CD8-positive, alpha-beta memory T cell (primary cell): ENCODE measurements at regions not wholly inside any gene's neighbourhood (a gene's known extent, or its start where the extent isn't known, plus 50 kb on each side); places are given as distances from the start of the nearest gene placed in this dataset.
"Not testable (repeated sequence)": the region's sequence is repeated elsewhere in the genome, so short reads cannot be mapped to it uniquely, and the experiment has no call there.

ENCODE experiments used
- CTCF ChIA-PET: fragments of 350-600 bp; sonication (Branson Sonifier 250); formaldehyde crosslinking; loops from one replicate; lab custom pipeline; 2021; ENCODE audit warnings: antibody characterized with exemption; lab: Charles Lee
- POLR2A ChIA-PET: fragments of 350-600 bp; sonication (Branson Sonifier 250); formaldehyde crosslinking; loops from one replicate; lab custom pipeline; 2021; ENCODE audit warnings: antibody characterized with exemption; lab: Charles Lee
- DNase-seq, 5 donors: peaks; one replicate each; pipeline versions ENCODE4 v3.0.0 to v3.0.0-alpha.2; 2020 to 2022; ENCODE audit warnings: mixed read lengths in 1 of 5
- H3K27ac ChIP-seq: one replicate; pipeline ENCODE4 v1.7.0; 2013; ENCODE audit warnings: low read depth, mild to moderate bottlenecking, low read length, moderate library complexity
- H3K27me3 ChIP-seq: 2 replicates; pipeline ENCODE4 v1.7.0; 2013; ENCODE audit warnings: low read length, mild to moderate bottlenecking; ENCODE audit not compliant: insufficient read depth, poor library complexity, severe bottlenecking
- H3K36me3 ChIP-seq: 2 replicates; pipeline ENCODE4 v1.7.0; 2013; ENCODE audit warnings: mild to moderate bottlenecking, low read length, moderate library complexity; ENCODE audit not compliant: insufficient read depth
- H3K4me1 ChIP-seq: 2 replicates; pipeline ENCODE4 v1.7.0; 2013; ENCODE audit warnings: mild to moderate bottlenecking, low read length, moderate library complexity; ENCODE audit not compliant: insufficient read depth
- H3K4me3 ChIP-seq: 2 replicates; pipeline ENCODE4 v1.7.0; 2013; ENCODE audit warnings: mild to moderate bottlenecking, low read length
- H3K9me3 ChIP-seq: 2 replicates; pipeline ENCODE4 v1.7.0; 2013; ENCODE audit warnings: mild to moderate bottlenecking, low read length
- H3K27ac Mint-ChIP-seq, 8 donors: one replicate each; pipeline ENCODE4 v1.8.0; 2020 to 2021; ENCODE audit warnings: mixed read lengths in 8 of 8, mild to moderate bottlenecking in 6 of 8, inconsistent platforms in 3 of 8, moderate library complexity in 3 of 8
- H3K27me3 Mint-ChIP-seq, 2 donors: one replicate each; pipeline ENCODE4 v1.8.0; 2020 to 2021; ENCODE audit warnings: mixed read lengths in 2 of 2, mild to moderate bottlenecking in 1 of 2, moderate library complexity in 1 of 2
- H3K36me3 Mint-ChIP-seq, 3 donors: one replicate each; pipeline ENCODE4 v1.8.0; 2020 to 2021; ENCODE audit warnings: mixed read lengths in 3 of 3, inconsistent platforms in 1 of 3, mild to moderate bottlenecking in 1 of 3
- H3K4me1 Mint-ChIP-seq, 3 donors: one replicate each; pipeline ENCODE4 v1.8.0; 2020 to 2021; ENCODE audit warnings: mixed read lengths in 3 of 3, inconsistent platforms in 1 of 3, mild to moderate bottlenecking in 1 of 3
- H3K4me3 Mint-ChIP-seq, 7 donors: one replicate each; pipeline ENCODE4 v1.8.0; 2020 to 2021; ENCODE audit warnings: mixed read lengths in 7 of 7, mild to moderate bottlenecking in 6 of 7, moderate library complexity in 4 of 7, inconsistent platforms in 2 of 7
- H3K9me3 Mint-ChIP-seq, 5 donors: one replicate each; pipeline ENCODE4 v1.8.0; 2020 to 2022; ENCODE audit warnings: mixed read lengths in 5 of 5, mild to moderate bottlenecking in 3 of 5, moderate library complexity in 2 of 5, inconsistent platforms in 1 of 5

DNA sequence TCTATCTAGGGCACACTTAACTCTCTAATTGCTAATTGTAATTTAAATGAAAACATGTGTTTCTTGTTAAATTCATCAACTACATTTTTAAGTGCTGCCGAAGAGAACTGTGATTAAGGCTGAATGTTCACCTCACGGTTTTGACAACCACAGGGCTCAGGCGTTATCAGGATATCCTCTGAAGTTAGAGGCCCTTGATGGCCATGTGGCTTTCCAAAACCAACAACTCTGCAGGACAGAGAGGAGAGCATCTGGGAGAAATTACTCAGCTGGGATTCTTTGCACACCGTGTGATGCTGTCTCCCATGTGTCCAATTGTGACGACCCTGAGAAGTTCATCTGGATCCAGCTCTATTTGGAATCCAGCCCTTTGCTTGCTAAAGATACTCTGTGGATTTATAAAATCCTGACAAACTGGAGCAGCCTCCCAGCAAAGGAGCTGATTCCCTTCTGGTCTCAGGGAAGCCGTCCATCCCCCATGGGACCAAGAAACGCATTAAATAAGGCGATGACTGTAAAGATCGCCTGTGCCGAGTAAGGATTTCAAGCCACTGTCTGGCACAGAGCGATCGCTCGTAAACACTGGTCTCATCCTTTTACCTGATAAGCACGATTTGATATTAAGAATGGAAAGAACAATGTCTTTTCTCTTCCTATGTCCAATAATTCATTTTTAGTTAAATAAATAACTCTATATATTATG lies 401.1 kb downstream of the CD83 start:
- CTCF ChIA-PET = no interaction called here
- POLR2A ChIA-PET = no interaction called here
- no peak for DNase-seq
- H3K27ac Mint-ChIP-seq = peak overlapping the region in 1 of 8 donors; percentile 33
- H3K9me3 Mint-ChIP-seq = no peaks in the 10 kb centered on the region
- no peak overlapping the region for H3K4me3 Mint-ChIP-seq
- H3K36me3 Mint-ChIP-seq = no peaks in the 10 kb centered on the region
- H3K27me3 ChIP-seq = no peaks in the 10 kb centered on the region
- no peaks in the 10 kb centered on the region for H3K9me3 ChIP-seq
- H3K4me1 Mint-ChIP-seq = no peaks in the 10 kb centered on the region
- no peaks in the 10 kb centered on the region for H3K36me3 ChIP-seq
- no peak overlapping the region for H3K4me3 ChIP-seq
- no peak overlapping the region for H3K27ac ChIP-seq
- H3K4me1 ChIP-seq = no peaks in the 10 kb centered on the region
- H3K27me3 Mint-ChIP-seq = peaks cover 0 to 6% of the 10 kb centered on the region in 2 donors

DNA sequence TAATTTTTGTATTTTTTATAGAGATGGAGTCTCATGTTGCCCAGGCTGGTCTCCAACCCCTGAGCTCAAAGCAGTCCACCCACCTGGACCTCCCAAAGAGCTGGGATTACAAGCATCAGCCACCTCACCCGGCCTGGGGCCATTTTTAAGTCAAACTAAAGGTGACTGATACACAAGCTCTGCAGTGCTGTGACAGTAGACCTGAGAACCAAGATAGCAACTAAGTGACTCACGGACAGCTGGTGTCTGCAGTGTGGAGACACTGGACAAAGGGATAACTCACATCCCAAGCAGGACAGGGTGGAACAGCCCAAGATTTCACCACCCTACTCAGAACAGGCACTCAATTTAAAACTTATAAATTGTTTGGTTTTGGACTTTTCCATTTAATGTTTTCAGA lies 402.5 kb downstream of the CD83 start:
- H3K27me3 Mint-ChIP-seq = peaks cover 0 to 8% of the 10 kb centered on the region in 2 donors
- POLR2A ChIA-PET = interaction anchor here (0.6 kb wide), 1 partner anchor 27 kb away, joined by 7 read pairs; no protein-coding TSS in a partner anchor
- no peaks in the 10 kb centered on the region for H3K9me3 ChIP-seq
- no peak overlapping the region for H3K27ac Mint-ChIP-seq
- no peak overlapping the region for H3K4me3 Mint-ChIP-seq
- no peak for DNase-seq
- H3K4me3 ChIP-seq = no peak overlapping the region
- H3K27me3 ChIP-seq = no peaks in the 10 kb centered on the region
- no peaks in the 10 kb centered on the region for H3K36me3 ChIP-seq
- H3K4me1 Mint-ChIP-seq = no peaks in the 10 kb centered on the region
- no peaks in the 10 kb centered on the region for H3K9me3 Mint-ChIP-seq
- H3K4me1 ChIP-seq = no peaks in the 10 kb centered on the region
- H3K36me3 Mint-ChIP-seq = peaks cover 0 to 5% (median 0%) of the 10 kb centered on the region in 3 donors
- H3K27ac ChIP-seq = no peak overlapping the region
- CTCF ChIA-PET = no interaction called here

DNA sequence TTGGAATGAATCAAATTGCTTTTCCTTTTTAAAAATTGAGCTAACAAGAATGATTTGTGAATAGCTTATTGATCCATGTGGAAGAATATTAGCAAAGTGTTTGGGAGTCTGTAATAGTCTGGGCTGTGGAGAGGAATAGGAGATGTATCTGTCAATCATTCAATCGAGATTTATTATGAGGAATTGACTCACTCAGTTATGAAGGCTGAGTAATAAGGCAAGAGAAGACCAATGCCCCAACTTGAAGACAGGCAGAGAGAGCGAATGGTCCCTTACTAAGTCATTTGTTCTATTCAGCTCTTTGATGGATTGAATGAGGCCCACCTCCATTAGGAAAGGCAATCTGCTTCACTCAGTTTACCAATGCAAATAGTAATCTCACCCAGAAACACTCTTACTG lies 403.0 kb downstream of the CD83 start:
- Mint-ChIP-seq H3K36me3 (peaks cover 0 to 10% (median 0%) of the 10 kb centered on the region in 3 donors), H3K27ac (no peak overlapping the region), H3K4me1 (no peaks in the 10 kb centered on the region), H3K4me3 (no peak overlapping the region), H3K27me3 (peaks cover 0 to 8% of the 10 kb centered on the region in 2 donors), H3K9me3 (no peaks in the 10 kb centered on the region)
- CTCF ChIA-PET = no interaction called here
- Histone ChIP-seq H3K9me3 (no peaks in the 10 kb centered on the region), H3K36me3 (no peaks in the 10 kb centered on the region), H3K4me1 (no peaks in the 10 kb centered on the region), H3K27ac (no peak overlapping the region), H3K4me3 (no peak overlapping the region), H3K27me3 (no peaks in the 10 kb centered on the region)
- no peak for DNase-seq
- POLR2A ChIA-PET = interaction anchor here (0.6 kb wide), 1 partner anchor 27 kb away, joined by 7 read pairs; no protein-coding TSS in a partner anchor

DNA sequence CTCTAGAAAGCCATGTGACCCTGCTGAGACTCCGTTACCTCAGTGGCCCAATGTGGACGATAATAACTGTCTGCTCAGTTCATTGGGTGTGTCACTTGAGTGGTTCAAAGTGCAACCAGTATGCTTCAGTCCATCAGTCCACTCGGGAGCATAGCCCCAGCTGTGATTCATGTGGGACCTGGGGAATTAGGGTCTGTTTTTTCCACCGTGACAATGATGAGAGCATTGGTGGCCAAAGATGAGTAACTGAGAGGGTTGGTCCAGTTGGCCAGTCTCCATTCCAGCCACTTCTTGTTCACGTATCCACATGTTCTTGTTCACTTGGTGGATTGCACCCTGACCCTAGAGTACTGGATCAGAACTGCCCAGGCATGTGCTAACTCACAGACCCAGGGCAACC lies 403.6 kb downstream of the CD83 start:
- ChIA-PET CTCF (no interaction called here), POLR2A (no interaction called here)
- H3K9me3 ChIP-seq = no peaks in the 10 kb centered on the region
- H3K36me3 ChIP-seq = no peaks in the 10 kb centered on the region
- no peaks in the 10 kb centered on the region for H3K27me3 ChIP-seq
- no peaks in the 10 kb centered on the region for H3K4me1 ChIP-seq
- no peak overlapping the region for H3K4me3 Mint-ChIP-seq
- DNase-seq = no peak
- H3K27ac Mint-ChIP-seq = no peak overlapping the region
- no peaks in the 10 kb centered on the region for H3K4me1 Mint-ChIP-seq
- H3K36me3 Mint-ChIP-seq = peaks cover 0 to 10% (median 0%) of the 10 kb centered on the region in 3 donors
- H3K9me3 Mint-ChIP-seq = no peaks in the 10 kb centered on the region
- H3K27ac ChIP-seq = no peak overlapping the region
- no peak overlapping the region for H3K4me3 ChIP-seq
- H3K27me3 Mint-ChIP-seq = peaks cover 0 to 8% of the 10 kb centered on the region in 2 donors

DNA sequence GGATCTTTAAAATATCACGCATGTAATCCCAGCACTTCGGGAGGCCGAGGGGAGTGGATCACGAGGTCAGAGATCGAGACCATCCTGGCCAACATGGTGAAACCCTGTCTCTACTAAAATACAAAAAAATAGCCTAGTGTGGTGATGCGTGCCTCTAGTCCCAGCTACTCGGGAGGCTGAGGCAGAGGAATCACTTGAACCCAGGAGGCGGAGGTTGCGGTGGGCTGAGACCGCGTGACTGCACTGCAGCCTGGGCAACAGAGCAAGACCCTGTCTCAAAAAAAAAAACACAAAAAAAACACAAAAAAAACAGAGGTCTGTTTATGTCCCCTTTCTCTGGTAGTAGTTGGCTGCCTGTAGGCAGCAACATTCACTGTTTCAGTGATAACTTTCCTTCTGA lies 404.3 kb downstream of the CD83 start:
- POLR2A ChIA-PET, H3K4me1 Mint-ChIP-seq, H3K9me3 ChIP-seq: not testable (repeated sequence)

DNA sequence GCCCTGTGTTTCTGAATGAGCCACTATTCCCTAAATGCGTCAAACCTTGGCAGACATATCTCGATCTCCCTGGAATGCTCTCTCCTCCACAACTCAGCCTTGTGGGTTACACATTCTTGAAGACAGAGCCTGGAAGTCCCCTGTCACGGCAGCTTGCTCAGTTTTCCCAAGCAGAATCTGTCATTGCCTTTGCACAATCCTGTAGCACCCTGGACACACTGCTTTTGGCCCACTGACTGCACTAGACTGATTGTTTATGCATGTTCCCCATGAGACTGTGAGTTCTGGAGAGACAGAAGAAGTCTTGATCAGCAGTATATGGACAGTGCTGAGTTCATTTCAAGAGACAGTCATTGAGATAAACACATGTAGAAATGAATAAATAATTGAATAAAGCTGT lies 406.7 kb downstream of the CD83 start:
- H3K27ac ChIP-seq = no peak overlapping the region
- no peaks in the 10 kb centered on the region for H3K9me3 ChIP-seq
- H3K27ac Mint-ChIP-seq = no peak overlapping the region
- ChIA-PET CTCF (no interaction called here), POLR2A (no interaction called here)
- no peaks in the 10 kb centered on the region for H3K27me3 ChIP-seq
- H3K36me3 ChIP-seq = no peaks in the 10 kb centered on the region
- peaks cover 3 to 10% (median 6%) of the 10 kb centered on the region in 5 donors for H3K9me3 Mint-ChIP-seq
- peaks cover 0 to 8% of the 10 kb centered on the region in 2 donors for H3K27me3 Mint-ChIP-seq
- no peaks in the 10 kb centered on the region for H3K4me1 ChIP-seq
- H3K4me1 Mint-ChIP-seq = peaks cover 0 to 4% (median 1%) of the 10 kb centered on the region in 3 donors
- no peak overlapping the region for H3K4me3 ChIP-seq
- H3K36me3 Mint-ChIP-seq = peaks cover 0 to 26% (median 0%) of the 10 kb centered on the region in 3 donors
- no peak overlapping the region for H3K4me3 Mint-ChIP-seq
- no peak for DNase-seq

More for the DNA sequence above, 404.3 kb downstream of the CD83 start:
- H3K27ac ChIP-seq, H3K4me1 ChIP-seq, H3K36me3 Mint-ChIP-seq, H3K4me3 ChIP-seq, H3K27me3 ChIP-seq, CTCF ChIA-PET, DNase-seq, H3K27ac Mint-ChIP-seq, H3K4me3 Mint-ChIP-seq, H3K9me3 Mint-ChIP-seq, H3K36me3 ChIP-seq, H3K27me3 Mint-ChIP-seq: not testable (repeated sequence)

DNA sequence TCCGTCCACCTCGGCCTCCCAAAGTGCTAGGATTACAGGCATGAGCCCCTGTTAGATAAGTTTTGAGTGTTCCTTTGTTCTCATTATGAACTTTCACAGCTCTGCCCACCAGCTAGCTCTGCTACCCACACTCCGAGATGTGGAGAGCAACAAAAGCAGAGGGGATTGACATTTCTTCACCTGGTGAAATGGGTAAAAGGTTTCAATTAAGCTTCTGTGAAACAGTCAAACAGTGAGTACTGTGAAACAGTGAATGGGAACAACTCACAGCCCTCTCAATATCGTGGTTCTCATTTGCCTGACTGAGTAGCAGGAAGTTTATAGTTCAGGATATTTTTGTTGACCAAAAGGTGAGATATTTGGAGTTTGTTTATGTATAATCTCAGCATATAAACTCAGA lies 412.8 kb downstream of the CD83 start:
- DNase-seq = no peak
- Histone ChIP-seq H3K4me1 (no peaks in the 10 kb centered on the region), H3K9me3 (no peaks in the 10 kb centered on the region), H3K36me3 (no peaks in the 10 kb centered on the region), H3K27ac (no peak overlapping the region), H3K27me3 (no peaks in the 10 kb centered on the region), H3K4me3 (no peak overlapping the region)
- Mint-ChIP-seq H3K36me3 (peaks cover 0 to 17% (median 0%) of the 10 kb centered on the region in 3 donors), H3K27ac (no peak overlapping the region), H3K4me1 (peaks cover 0 to 4% (median 1%) of the 10 kb centered on the region in 3 donors), H3K9me3 (peaks cover 3 to 10% (median 6%) of the 10 kb centered on the region in 5 donors), H3K4me3 (no peak overlapping the region), H3K27me3 (no peaks in the 10 kb centered on the region)
- ChIA-PET POLR2A (no interaction called here), CTCF (no interaction called here)

DNA sequence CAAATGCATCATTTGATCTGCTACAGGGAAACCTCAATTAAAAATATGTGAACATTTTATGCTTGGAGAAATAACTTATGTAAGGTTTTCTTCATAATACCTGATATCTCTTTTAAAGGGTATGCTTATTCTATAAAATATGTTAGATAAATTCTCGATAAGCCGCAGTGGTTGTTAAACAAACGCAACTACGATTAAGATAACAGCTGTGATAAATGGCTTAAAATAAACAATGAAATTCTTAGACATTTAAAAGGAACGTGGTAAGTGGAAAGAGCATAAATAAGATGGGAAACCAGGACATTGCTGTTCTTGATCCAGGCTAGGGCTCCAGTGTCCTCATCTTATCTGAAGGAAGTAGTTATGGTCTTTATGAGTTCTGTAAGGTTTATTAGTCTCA lies 415.9 kb downstream of the CD83 start:
- Histone ChIP-seq H3K4me1 (no peaks in the 10 kb centered on the region), H3K27ac (no peak overlapping the region), H3K4me3 (no peak overlapping the region), H3K27me3 (no peaks in the 10 kb centered on the region), H3K36me3 (no peaks in the 10 kb centered on the region), H3K9me3 (no peaks in the 10 kb centered on the region)
- Mint-ChIP-seq H3K4me3 (no peak overlapping the region), H3K9me3 (no peaks in the 10 kb centered on the region), H3K4me1 (no peaks in the 10 kb centered on the region), H3K36me3 (peaks cover 0 to 4% (median 0%) of the 10 kb centered on the region in 3 donors), H3K27ac (no peak overlapping the region), H3K27me3 (peaks cover 0 to 3% of the 10 kb centered on the region in 2 donors)
- POLR2A ChIA-PET = no interaction called here
- CTCF ChIA-PET = no interaction called here
- DNase-seq = no peak
